ENCODE measurements at regions not wholly inside any gene's neighbourhood (a gene's known extent, or its start where the extent isn't known, plus 50 kb on each side); places are given as distances from the start of the nearest gene placed in this dataset.
A peak's percentile ranks its signal among the peaks of the same experiment; 100 is the strongest.

DNA sequence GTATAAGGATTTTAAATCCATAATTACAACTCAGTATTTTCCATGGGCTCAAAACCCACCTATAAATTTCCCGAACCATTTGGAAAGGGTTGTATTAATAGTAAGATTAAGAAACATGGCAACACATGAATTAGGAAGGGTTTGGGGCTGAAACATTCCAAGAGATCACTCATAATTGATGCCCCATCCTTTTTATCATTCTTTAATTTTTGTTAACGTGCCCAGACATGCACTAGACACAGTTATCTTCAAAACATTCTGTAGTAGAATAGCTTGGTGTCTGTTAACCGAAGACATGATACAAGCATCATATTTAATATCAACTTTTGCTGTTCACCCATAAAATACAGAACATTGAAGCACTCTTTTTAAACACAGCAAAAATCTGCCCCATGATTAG is 106.8 kb upstream of the FRMD6 start:
- H3K4me3 ChIP-seq: no peak overlapping the region

DNA sequence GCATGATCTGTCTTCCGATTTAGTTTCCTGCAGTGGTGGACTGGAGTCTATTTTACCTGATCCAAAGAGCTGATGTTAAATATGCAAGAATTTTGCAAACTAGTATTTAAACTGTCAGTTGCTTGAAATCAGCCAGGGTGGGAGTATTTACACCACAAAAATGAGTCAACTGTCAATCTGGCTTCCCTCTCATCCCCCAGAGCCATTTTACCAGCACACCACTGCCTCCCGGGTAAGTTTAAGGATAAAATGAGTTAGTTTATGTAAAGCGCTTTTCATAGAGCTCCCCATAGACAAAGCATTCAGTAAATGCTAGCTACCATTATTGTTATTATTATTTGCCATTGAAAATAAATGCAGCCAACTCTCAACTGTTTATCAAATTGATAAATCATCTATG is 106.3 kb upstream of the FRMD6 start:
- Histone ChIP-seq H3K36me3 (ENCODE audit: low read depth) (no peaks in the 10 kb centered on the region), H3K4me2 (no peak overlapping the region), H3F3A (ENCODE audit: insufficient read depth, low read depth) (peaks cover 23% of the 10 kb centered on the region), H3K27ac (no peak overlapping the region), H3K9me3 (ENCODE audit: insufficient read depth, low read depth) (peaks cover 9% of the 10 kb centered on the region; the same call in 1 of the 2 replicates), H2AFZ (no peak overlapping the region), H3K4me1 (replicated peaks; ENCODE audit: insufficient read depth) (peaks cover 40% of the 10 kb centered on the region), H3K79me2 (ENCODE audit: low read depth) (no peaks in the 10 kb centered on the region), H4K20me1 (ENCODE audit: insufficient read depth) (no peaks in the 10 kb centered on the region), H3K4me3 (no peak overlapping the region), H3K9me2 (ENCODE audit: insufficient read depth) (no peaks in the 10 kb centered on the region), H3K27me3 (ENCODE audit: insufficient read depth, low read depth) (no peaks in the 10 kb centered on the region)
- intact Hi-C loops (cut with micrococcal nuclease; ENCODE audit: unreplicated experiment): loop anchor here (5.0 kb wide), 2 partner anchors 92 to 103 kb away; no protein-coding TSS in a partner anchor
- BruUV-seq (replicated peaks): no TSS peak
- ChIA-PET CTCF (no interaction called here), POLR2A (ENCODE audit: unreplicated experiment) (interaction anchor here (0.7 kb wide), 1 partner anchor 150 kb away, joined by 3 read pairs; no protein-coding TSS in a partner anchor)
- DNase-seq: no peak
- no peak for TF ChIP-seq EZH2 (IDR thresholded peaks at IDR 0.05; ENCODE audit: low read depth)
- TF ChIP-seq, protein P1, sequence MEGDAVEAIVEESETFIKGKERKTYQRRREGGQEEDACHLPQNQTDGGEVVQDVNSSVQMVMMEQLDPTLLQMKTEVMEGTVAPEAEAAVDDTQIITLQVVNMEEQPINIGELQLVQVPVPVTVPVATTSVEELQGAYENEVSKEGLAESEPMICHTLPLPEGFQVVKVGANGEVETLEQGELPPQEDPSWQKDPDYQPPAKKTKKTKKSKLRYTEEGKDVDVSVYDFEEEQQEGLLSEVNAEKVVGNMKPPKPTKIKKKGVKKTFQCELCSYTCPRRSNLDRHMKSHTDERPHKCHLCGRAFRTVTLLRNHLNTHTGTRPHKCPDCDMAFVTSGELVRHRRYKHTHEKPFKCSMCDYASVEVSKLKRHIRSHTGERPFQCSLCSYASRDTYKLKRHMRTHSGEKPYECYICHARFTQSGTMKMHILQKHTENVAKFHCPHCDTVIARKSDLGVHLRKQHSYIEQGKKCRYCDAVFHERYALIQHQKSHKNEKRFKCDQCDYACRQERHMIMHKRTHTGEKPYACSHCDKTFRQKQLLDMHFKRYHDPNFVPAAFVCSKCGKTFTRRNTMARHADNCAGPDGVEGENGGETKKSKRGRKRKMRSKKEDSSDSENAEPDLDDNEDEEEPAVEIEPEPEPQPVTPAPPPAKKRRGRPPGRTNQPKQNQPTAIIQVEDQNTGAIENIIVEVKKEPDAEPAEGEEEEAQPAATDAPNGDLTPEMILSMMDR (conservative IDR thresholded peaks at IDR 0.05): no peak

More for the DNA sequence above, 106.8 kb upstream of the FRMD6 start:
- peaks cover 44% of the 10 kb centered on the region for H3K4me1 ChIP-seq (replicated peaks; ENCODE audit: insufficient read depth)
- TF ChIP-seq, protein P1 (conservative IDR thresholded peaks at IDR 0.05): no peak
- no peak for TF ChIP-seq EZH2 (IDR thresholded peaks at IDR 0.05; ENCODE audit: low read depth)
- no peak overlapping the region for H3K27ac ChIP-seq
- ChIA-PET POLR2A (ENCODE audit: unreplicated experiment) (no interaction called here), CTCF (no interaction called here)
- peaks cover 12% of the 10 kb centered on the region; the same call in 1 of the 2 replicates for H3K9me3 ChIP-seq (ENCODE audit: insufficient read depth, low read depth)
- H2AFZ ChIP-seq: no peak overlapping the region
- H3K79me2 ChIP-seq (ENCODE audit: low read depth): no peaks in the 10 kb centered on the region
- no peaks in the 10 kb centered on the region for H3K36me3 ChIP-seq (ENCODE audit: low read depth)
- no peak overlapping the region for H3K4me2 ChIP-seq
- DNase-seq: no peak
- H3K9me2 ChIP-seq (ENCODE audit: insufficient read depth): no peaks in the 10 kb centered on the region
- peaks cover 28% of the 10 kb centered on the region for H3F3A ChIP-seq (ENCODE audit: insufficient read depth, low read depth)
- no peaks in the 10 kb centered on the region for H3K27me3 ChIP-seq (ENCODE audit: insufficient read depth, low read depth)
- BruUV-seq (replicated peaks): no TSS peak
- intact Hi-C loops (cut with micrococcal nuclease; ENCODE audit: unreplicated experiment): loop anchor here (5.0 kb wide), 2 partner anchors 92 to 103 kb away; no protein-coding TSS in a partner anchor
- no peaks in the 10 kb centered on the region for H4K20me1 ChIP-seq (ENCODE audit: insufficient read depth)

DNA sequence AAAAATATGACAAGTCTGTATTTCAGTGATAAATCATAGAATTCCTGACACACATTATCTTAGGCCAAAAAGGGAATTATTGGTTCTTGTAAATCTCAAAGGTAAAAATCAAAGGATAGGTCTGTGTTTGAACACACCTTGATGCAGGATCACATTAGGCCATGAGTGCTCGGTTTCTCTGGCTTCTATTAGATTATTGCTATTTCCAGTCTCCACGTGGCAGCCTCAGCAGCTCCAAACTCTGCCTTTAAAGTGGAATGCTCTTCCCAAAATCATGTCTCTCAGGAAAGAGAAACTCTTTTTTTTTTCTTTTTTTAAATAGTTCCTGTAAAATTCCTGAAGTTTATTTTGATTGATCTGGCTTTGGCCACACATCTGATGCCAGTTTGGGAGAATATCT is 105.6 kb upstream of the FRMD6 start:
- intact Hi-C loops (cut with micrococcal nuclease; ENCODE audit: unreplicated experiment): loop anchor here (2.0 to 5.0 kb wide), 3 partner anchors 91 to 149 kb away; no protein-coding TSS in a partner anchor
- TF ChIP-seq, protein P1 (conservative IDR thresholded peaks at IDR 0.05): no peak
- TF ChIP-seq EZH2 (IDR thresholded peaks at IDR 0.05; ENCODE audit: low read depth): no peak
- CTCF ChIA-PET: no interaction called here

More for the DNA sequence above, 105.6 kb upstream of the FRMD6 start:
- Histone ChIP-seq H3K27me3 (ENCODE audit: insufficient read depth, low read depth) (no peaks in the 10 kb centered on the region), H3F3A (ENCODE audit: insufficient read depth, low read depth) (peaks cover 21% of the 10 kb centered on the region), H3K9me3 (ENCODE audit: insufficient read depth, low read depth) (peaks cover 9% of the 10 kb centered on the region; the same call in 1 of the 2 replicates), H3K4me3 (no peak overlapping the region), H3K79me2 (ENCODE audit: low read depth) (no peaks in the 10 kb centered on the region), H3K27ac (peak overlapping the region; percentile 84), H3K4me2 (peak overlapping the region; percentile 54; the same call in 1 of the 2 replicates), H3K36me3 (ENCODE audit: low read depth) (no peaks in the 10 kb centered on the region), H4K20me1 (ENCODE audit: insufficient read depth) (no peaks in the 10 kb centered on the region), H2AFZ (no peak overlapping the region), H3K9me2 (ENCODE audit: insufficient read depth) (no peaks in the 10 kb centered on the region), H3K4me1 (replicated peaks; ENCODE audit: insufficient read depth) (peaks cover 34% of the 10 kb centered on the region)
- DNase-seq: no peak
- BruUV-seq (replicated peaks): no TSS peak
- POLR2A ChIA-PET (ENCODE audit: unreplicated experiment): interaction anchor here (0.7 kb wide), 2 partner anchors 22 to 151 kb away, joined by 3 to 5 read pairs; no protein-coding TSS in a partner anchor

All from PC-9 (cell line).